ENCODE measurements at regions not wholly inside any gene's neighbourhood (a gene's known extent, or its start where the extent isn't known, plus 50 kb on each side); places are given as distances from the start of the nearest gene placed in this dataset.

- no peak for DNase-seq (ENCODE audit: low read depth)
These were observed 134.6 kb upstream of the SYNDIG1 start for GRCh38 chr20:24334830-24335229.

DNA sequence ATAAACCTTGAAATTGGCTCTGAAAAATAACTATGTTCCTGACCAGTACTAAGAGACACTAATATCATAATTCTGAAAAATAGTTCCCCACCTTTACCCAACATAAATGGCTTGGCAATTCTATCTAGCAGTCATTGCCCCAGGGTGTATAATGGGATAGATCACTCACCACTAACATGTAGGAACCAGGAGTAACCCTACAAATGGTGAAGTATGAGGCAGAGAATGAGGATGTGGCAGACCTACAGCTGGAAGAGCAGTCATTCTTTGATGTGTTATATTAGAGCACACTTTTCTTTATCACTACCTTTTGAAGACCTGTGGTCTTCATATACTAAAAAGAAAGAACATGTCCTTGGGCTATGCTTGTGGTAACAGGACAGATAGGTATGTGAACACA, 136.5 kb upstream of the SYNDIG1 start:
- no peak for DNase-seq (ENCODE audit: low read depth)

DNA sequence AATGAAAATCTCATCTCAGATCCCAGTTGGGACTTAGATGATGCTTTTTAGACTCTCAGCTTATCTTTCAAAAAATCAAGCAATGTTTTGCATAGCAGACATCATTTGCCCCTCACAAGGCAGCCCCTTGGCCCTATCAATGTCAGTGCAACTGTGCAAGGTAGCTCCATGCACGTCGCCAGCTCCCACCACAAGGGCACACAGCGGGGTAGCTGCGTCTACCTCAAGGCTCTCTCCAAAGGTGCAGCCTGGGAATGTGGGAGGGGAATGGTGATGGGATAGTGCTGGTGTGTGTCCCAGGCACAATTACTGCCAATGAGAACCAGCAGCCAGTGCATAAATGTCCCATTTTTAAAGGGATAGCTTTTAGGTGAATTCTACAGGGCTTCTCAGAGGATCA, 137.5 kb upstream of the SYNDIG1 start:
- DNase-seq (ENCODE audit: low read depth): no peak

DNA sequence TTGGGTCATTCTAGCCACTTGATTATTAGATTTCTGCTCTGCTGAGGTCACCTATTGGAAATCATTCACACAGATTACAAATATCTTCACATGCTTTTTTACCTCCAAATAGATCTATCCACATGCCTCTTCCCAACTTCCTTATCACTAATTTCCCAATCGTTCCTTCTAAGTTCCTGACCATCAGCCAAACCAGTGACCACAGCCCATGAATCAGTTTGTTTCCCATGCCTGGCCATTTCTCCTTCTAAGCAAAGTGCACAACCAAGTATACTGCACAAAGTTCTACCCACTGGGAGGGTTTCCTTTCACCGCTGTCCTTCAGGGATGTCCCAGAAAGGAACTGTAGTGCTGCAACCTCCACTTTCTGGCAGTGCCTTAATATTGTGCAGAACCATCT, 140.5 kb upstream of the SYNDIG1 start:
- DNase-seq (ENCODE audit: low read depth): peak; percentile 4

- no peak for DNase-seq (ENCODE audit: low read depth)
These were observed 147.5 kb upstream of the SYNDIG1 start for GRCh38 chr20:24321973-24322372.

DNA sequence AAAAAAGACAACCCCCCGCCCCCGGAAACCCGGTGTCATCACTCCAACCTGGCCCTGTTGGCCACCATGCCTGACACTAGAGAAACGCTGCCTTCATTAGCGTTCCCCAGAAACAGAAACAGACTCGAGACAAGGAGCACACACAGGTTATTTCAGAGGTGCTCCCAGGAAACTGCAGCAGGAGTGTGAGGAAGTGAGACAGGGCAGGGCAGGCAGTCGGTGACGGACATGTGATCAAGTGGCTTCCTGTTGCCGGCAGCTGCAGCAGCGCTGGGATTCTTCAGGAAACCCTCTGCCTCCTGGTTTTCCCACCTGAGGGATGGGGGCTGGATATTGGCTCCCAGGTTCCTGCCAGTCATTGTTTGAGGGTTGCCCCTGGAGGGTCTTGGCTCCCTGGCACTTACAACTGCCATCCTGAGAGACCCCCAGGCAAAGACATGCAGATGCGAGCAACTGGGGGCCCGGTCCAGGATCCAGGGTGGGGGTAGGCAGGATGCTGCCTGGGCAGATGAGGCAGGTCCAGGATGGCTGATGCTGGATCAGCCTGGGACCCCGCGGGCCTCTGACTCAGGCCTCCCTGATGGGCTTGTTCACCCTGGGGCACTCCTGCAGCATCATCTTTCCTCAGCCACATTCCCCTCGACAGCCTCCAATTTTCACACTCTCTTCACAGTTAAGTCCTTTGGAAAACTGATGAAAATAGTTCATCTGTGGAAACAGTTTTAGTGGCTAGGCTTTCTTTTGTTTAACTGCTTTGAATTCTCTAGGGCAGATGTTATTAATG, 150.7 kb upstream of the SYNDIG1 start:
- no peak for DNase-seq (ENCODE audit: low read depth)

GRCh38 chr20:24317224-24317623, 152.2 kb upstream of the SYNDIG1 start:
- no peak for DNase-seq (ENCODE audit: low read depth)

GRCh38 chr20:24316731-24317130, 152.7 kb upstream of the SYNDIG1 start:
- DNase-seq (ENCODE audit: low read depth): no peak

- DNase-seq (ENCODE audit: low read depth): no peak
These were observed 155.4 kb upstream of the SYNDIG1 start for GRCh38 chr20:24314053-24314452.

DNA sequence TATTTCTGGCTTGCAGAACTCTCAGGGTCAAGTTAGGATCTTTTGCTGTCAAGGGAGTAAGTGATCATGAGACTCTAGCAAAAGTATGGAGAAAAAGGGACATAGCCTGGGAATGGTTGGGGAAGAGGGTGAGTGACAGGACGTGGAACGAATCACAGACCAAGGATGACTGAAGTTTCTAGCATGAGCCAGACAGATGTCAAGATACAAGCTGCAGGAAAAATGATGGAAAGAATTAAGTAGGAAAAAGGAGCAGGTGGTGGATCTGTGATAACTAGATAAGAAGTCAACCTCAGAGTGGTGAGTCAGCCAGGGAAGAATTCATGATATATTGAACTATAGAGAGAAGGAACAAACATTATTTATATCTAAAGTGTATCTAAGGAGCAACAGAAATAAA, 159.8 kb upstream of the SYNDIG1 start:
- DNase-seq (ENCODE audit: low read depth): peak; percentile 8

GRCh38 chr20:24305371-24305770, 164.1 kb upstream of the SYNDIG1 start:
- no peak for DNase-seq (ENCODE audit: low read depth)

- DNase-seq (ENCODE audit: low read depth): no peak
These were observed 165.1 kb upstream of the SYNDIG1 start for GRCh38 chr20:24304291-24304690.

DNA sequence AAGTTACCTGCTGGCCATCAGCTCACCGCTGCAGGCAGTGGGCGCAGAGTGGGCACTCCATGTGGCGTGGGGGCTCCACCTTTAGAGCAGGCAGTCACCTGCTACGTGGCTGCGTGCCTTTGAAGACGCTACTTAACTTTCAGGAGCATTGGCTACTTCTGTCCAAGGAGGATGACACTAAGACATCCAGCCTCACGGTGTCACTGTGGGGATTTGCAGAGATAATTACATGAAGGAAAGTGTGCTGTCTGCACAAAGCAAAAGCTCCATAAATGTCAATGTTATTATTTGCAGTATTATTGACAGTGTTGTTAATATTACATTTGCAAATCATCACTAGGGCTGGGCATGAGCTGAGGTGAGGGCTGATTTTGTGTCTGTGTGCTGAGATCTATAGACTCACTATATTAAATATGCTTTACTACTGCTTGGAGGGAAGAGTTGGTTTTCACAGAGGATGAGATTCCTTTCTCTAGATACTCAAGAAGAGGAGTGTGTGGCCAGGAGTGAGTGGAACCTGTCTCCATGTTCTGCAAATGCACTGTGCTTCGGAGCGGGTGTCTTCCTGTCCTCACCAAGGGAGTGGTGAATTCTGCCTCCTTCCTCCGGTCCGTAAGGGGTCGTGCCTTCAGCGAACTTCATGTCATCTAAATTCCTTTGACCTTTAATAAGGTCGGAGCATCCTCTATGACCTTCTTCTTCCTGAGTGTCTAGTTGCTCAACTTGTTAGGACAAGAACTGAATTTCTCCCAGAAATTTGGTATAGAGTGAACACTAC, 165.8 kb upstream of the SYNDIG1 start:
- no peak for DNase-seq (ENCODE audit: low read depth)

DNA sequence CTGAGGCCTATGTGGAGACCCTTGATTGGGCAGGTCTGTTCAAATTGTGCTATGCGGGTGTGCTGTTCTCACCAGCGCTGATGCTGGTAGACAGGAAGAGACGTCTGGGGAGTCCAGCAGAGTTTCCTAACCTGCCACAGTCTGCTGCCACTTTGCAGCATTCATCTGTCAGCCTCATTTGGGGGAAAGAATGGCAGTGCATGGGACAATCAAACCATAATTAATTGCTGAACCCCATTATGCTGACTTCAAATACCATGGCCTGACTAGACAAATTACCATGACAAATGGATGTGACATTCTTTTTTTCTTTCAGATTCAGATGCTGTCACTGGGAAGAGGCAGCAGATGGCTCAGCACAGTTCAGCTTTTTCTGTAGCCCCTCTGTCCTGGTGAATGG, 171.4 kb upstream of the SYNDIG1 start:
- no peak for DNase-seq (ENCODE audit: low read depth)

DNA sequence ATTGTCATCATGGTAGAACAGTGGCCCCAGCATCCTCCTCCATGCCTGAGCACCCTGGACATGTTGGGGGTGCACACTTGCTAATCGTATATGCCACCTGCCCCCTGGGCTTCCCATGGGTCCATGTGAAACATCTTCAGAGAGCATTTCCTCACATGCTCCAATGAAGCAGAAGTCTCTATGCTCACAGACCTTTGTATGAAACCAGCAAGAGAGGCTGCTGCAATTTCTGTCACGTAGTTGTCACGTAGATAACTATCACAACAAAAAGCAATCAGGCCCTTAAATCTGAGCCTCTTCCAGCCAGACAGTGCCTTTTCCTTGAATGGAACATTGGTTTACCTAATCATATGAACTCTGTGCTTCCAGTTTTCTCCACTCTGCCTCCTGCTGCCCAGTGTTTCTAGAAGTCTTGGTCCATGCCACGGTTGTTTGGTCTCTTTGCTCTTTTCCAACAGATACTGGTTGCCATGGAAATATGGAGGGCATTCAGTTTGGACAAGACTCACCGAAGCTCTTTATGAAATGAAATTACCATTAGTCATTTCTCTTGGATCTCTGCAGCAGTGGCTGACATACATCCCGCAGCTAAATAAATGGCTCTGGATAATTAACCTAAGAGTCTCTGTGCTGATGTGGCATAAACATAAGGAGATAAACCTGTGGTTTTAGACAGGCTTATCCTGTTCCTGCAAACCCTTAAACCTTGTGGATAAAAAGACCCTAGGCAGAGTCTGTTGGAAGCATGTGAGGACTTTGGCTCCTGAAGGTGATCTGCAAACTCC, 172.8 kb upstream of the SYNDIG1 start:
- no peak for DNase-seq (ENCODE audit: low read depth)

DNA sequence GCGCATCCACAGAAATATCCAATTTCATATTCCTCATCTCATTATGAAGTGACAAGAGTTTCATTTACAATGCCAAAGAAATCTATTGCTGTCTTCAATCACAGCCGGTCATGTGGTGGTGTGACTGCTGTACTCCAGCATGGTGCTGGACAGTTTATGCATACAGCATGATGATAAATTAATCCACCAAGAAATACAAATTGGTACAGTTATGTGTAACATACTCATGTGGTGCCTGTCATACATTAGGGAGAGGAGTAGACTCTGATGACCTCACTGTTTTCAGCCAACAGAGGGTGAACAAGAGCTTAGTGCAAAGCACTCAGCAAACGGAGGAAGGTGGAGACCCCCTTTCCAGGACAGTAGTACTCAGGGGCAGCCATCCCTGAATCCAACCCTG, 178.4 kb upstream of the SYNDIG1 start:
- no peak for DNase-seq (ENCODE audit: low read depth)

- no peak for DNase-seq (ENCODE audit: low read depth)
These were observed 179.5 kb upstream of the SYNDIG1 start for GRCh38 chr20:24289737-24290481.

DNA sequence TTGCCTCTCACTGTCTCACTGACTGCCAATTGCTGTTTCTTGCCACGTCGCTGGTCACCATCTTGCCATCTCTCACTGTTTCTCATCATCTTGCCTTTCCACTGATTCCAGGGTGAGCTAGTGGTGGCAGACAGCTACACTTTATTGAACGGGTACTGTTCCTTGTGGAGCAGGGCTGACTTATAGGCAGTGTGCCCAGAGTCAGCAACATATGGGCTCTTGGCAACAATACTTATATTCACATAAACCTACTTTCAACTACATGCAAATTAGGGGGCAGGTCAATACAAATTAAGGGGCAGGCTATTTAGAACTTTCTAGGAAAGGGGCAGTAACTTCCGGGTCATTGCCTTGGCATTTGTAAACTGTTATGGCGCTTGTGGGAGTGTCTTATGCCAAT, 186.2 kb upstream of the SYNDIG1 start:
- DNase-seq (ENCODE audit: low read depth): no peak

DNA sequence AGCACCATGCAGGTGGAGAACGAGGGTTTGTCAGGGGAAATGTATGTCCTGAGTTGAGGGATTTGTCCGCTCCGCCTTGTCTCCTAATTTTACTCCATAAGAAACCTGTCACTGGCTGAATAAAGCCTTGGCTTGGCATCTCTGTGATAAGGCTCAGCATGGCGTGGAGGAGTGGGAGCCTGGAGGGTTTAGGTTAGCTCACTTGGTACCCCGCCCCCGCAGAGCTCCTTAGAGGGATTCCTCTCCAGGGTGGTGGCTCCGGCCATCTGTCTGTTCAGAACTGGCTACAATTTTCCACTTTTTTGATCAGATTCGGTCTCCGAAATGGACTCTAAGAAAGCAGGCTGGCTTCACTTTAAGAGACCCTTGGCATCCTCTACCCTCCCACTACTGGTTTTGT, 192.2 kb upstream of the SYNDIG1 start:
- DNase-seq (ENCODE audit: low read depth): no peak

- DNase-seq (ENCODE audit: low read depth): no peak
These were observed 193.3 kb upstream of the SYNDIG1 start for GRCh38 chr20:24275946-24276705.

DNA sequence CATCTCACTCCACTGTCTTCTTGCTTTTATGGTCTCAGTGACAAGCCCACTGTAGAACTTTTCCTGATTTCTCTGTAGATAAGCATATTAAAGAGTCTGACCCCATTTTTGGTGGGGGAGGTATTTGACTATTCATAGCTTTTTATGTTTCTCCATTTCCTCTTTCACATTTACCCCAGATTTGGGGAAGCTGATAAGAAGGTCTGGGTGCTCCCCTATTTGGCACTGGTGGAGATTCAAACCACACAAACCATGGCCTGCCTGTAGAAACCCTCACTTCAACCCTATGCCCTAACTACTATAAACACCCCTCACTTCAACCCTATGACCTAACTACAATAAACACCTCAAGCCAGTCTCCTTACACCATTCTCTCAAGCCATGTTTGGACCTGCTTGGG, 196.2 kb upstream of the SYNDIG1 start:
- no peak for DNase-seq (ENCODE audit: low read depth)
